ENCODE measurements at regions not wholly inside any gene's neighbourhood (a gene's known extent, or its start where the extent isn't known, plus 50 kb on each side); places are given as distances from the start of the nearest gene placed in this dataset.

DNA sequence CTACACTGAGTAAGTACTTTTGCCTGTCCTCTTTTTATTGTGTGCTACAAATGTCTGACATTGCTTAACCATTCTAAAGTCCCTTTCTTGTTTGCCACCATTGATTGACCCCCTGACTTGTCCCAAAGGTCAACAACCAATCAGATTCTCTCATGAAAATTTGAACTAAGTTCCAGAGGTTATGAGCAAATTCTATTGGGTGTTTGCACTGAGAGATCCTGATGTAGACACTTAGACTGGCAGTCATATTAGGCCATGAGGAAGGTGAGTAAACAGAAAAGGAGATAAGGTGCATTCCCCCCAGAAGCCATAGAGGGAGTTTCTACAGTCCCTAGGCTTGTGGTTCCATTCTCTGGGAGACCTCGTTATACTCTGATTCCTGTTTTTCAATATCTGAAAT, 101.3 kb upstream of the E2F8 start:
- no peak overlapping the region for H3K27ac ChIP-seq (ENCODE audit: low read depth, low read length, poor library complexity, severe bottlenecking)
- H4K20me1 ChIP-seq (ENCODE audit: insufficient read depth, low read length): no peaks in the 10 kb centered on the region
- H3K36me3 ChIP-seq (ENCODE audit: insufficient read depth, low read length): no peaks in the 10 kb centered on the region
- H3K4me3 ChIP-seq (ENCODE audit: low read depth, low read length, poor library complexity, severe bottlenecking): no peak overlapping the region
- H3K9ac ChIP-seq (ENCODE audit: low read length): no peak overlapping the region
- no peaks in the 10 kb centered on the region; the same call in 1 of the 2 replicates for H3K27me3 ChIP-seq (ENCODE audit: insufficient read depth, low read length)
- H3K9me3 ChIP-seq (ENCODE audit: low read length): no peaks in the 10 kb centered on the region
- H3K9me2 ChIP-seq (ENCODE audit: low read depth, low read length): no peaks in the 10 kb centered on the region
- no peaks in the 10 kb centered on the region for H3K4me1 ChIP-seq (ENCODE audit: insufficient read depth, low read length, severe bottlenecking)
- H3K79me2 ChIP-seq (ENCODE audit: insufficient read depth, low read length): no peaks in the 10 kb centered on the region
- no peak overlapping the region for H2AFZ ChIP-seq (ENCODE audit: low read length)
- TF ChIP-seq EZH2 (IDR thresholded peaks at IDR 0.05; ENCODE audit: borderline replicate concordance, low read length): no peak
- TF ChIP-seq CTCF (IDR thresholded peaks at IDR 0.05; ENCODE audit: low read length): no peak
- H3F3A ChIP-seq (ENCODE audit: insufficient read depth, low read length): no peaks in the 10 kb centered on the region
- no peak overlapping the region for H3K4me2 ChIP-seq (ENCODE audit: low read length)

- Histone ChIP-seq H2AFZ (ENCODE audit: low read length) (no peak overlapping the region), H3K9me3 (ENCODE audit: low read length) (no peaks in the 10 kb centered on the region), H3F3A (ENCODE audit: insufficient read depth, low read length) (no peaks in the 10 kb centered on the region), H3K27me3 (ENCODE audit: insufficient read depth, low read length) (no peaks in the 10 kb centered on the region), H3K27ac (ENCODE audit: low read depth, low read length, poor library complexity, severe bottlenecking) (no peak overlapping the region), H3K4me3 (ENCODE audit: low read depth, low read length, poor library complexity, severe bottlenecking) (no peak overlapping the region), H3K9me2 (ENCODE audit: low read depth, low read length) (no peaks in the 10 kb centered on the region), H4K20me1 (ENCODE audit: insufficient read depth, low read length) (no peaks in the 10 kb centered on the region), H3K4me2 (ENCODE audit: low read length) (no peak overlapping the region), H3K36me3 (ENCODE audit: insufficient read depth, low read length) (no peaks in the 10 kb centered on the region), H3K9ac (ENCODE audit: low read length) (no peak overlapping the region), H3K79me2 (ENCODE audit: insufficient read depth, low read length) (no peaks in the 10 kb centered on the region), H3K4me1 (ENCODE audit: insufficient read depth, low read length, severe bottlenecking) (no peaks in the 10 kb centered on the region)
- no peak for TF ChIP-seq CTCF (IDR thresholded peaks at IDR 0.05; ENCODE audit: low read length)
- no peak for TF ChIP-seq EZH2 (IDR thresholded peaks at IDR 0.05; ENCODE audit: borderline replicate concordance, low read length)
Measured at GRCh38 chr11:19338375-19338774, 97.6 kb upstream of the E2F8 start.

- no peak overlapping the region for H3K4me2 ChIP-seq (ENCODE audit: low read length)
- H3K27me3 ChIP-seq (ENCODE audit: insufficient read depth, low read length): no peaks in the 10 kb centered on the region
- H3K4me1 ChIP-seq (ENCODE audit: insufficient read depth, low read length, severe bottlenecking): no peaks in the 10 kb centered on the region
Measured at GRCh38 chr11:19337779-19338178, 97.0 kb upstream of the E2F8 start.

More at GRCh38 chr11:19337779-19338178, 97.0 kb upstream of the E2F8 start:
- Histone ChIP-seq H3K9me3 (ENCODE audit: low read length) (no peaks in the 10 kb centered on the region), H3K27ac (ENCODE audit: low read depth, low read length, poor library complexity, severe bottlenecking) (no peak overlapping the region), H3K9ac (ENCODE audit: low read length) (no peak overlapping the region), H3K4me3 (ENCODE audit: low read depth, low read length, poor library complexity, severe bottlenecking) (no peak overlapping the region), H3K79me2 (ENCODE audit: insufficient read depth, low read length) (no peaks in the 10 kb centered on the region), H3K36me3 (ENCODE audit: insufficient read depth, low read length) (no peaks in the 10 kb centered on the region), H4K20me1 (ENCODE audit: insufficient read depth, low read length) (no peaks in the 10 kb centered on the region), H2AFZ (ENCODE audit: low read length) (no peak overlapping the region), H3F3A (ENCODE audit: insufficient read depth, low read length) (no peaks in the 10 kb centered on the region), H3K9me2 (ENCODE audit: low read depth, low read length) (no peaks in the 10 kb centered on the region)
- TF ChIP-seq EZH2 (IDR thresholded peaks at IDR 0.05; ENCODE audit: borderline replicate concordance, low read length): no peak
- TF ChIP-seq CTCF (IDR thresholded peaks at IDR 0.05; ENCODE audit: low read length): no peak

Measured in OCI-LY1 (cell line).